Amniotic stem cell (primary cell): ENCODE measurements at regions not wholly inside any gene's neighbourhood (a gene's known extent, or its start where the extent isn't known, plus 50 kb on each side); places are given as distances from the start of the nearest gene placed in this dataset.

Experiments
- DNase-seq: peaks from one replicate; lab custom pipeline; 2025; lab: John Stamatoyannopoulos, UW

- no peak for DNase-seq
Measured at GRCh38 chr1:193709607-193710006, 523.2 kb upstream of the B3GALT2 start.

GRCh38 chr1:193707271-193708021 lies 521.0 kb upstream of the B3GALT2 start:
- peak; percentile 0 for DNase-seq

GRCh38 chr1:193706766-193707165 lies 520.4 kb upstream of the B3GALT2 start:
- DNase-seq: no peak

GRCh38 chr1:193705554-193705981 lies 519.2 kb upstream of the B3GALT2 start:
- DNase-seq: no peak

- no peak for DNase-seq
Measured at GRCh38 chr1:193703655-193704054, 517.2 kb upstream of the B3GALT2 start.

- DNase-seq: no peak
Measured at GRCh38 chr1:193703121-193703520, 516.7 kb upstream of the B3GALT2 start.

- DNase-seq: no peak
Measured at GRCh38 chr1:193701759-193702158, 515.3 kb upstream of the B3GALT2 start.

- peak; percentile 4 for DNase-seq
Measured at GRCh38 chr1:193700710-193701355, 514.4 kb upstream of the B3GALT2 start.

GRCh38 chr1:193699261-193699660 lies 512.8 kb upstream of the B3GALT2 start:
- DNase-seq: no peak

- no peak for DNase-seq
Measured at GRCh38 chr1:193697776-193698175, 511.4 kb upstream of the B3GALT2 start.

GRCh38 chr1:193697115-193697762 lies 510.8 kb upstream of the B3GALT2 start:
- DNase-seq: no peak

- DNase-seq: no peak
Measured at GRCh38 chr1:193694741-193695140, 508.3 kb upstream of the B3GALT2 start.

GRCh38 chr1:193685986-193686385 lies 499.6 kb upstream of the B3GALT2 start:
- DNase-seq: no peak

- no peak for DNase-seq
Measured at GRCh38 chr1:193681422-193681821, 495.0 kb upstream of the B3GALT2 start.

GRCh38 chr1:193680924-193681316 lies 494.5 kb upstream of the B3GALT2 start:
- no peak for DNase-seq

- DNase-seq: no peak
Measured at GRCh38 chr1:193680247-193680923, 494.0 kb upstream of the B3GALT2 start.

GRCh38 chr1:193677874-193678273 lies 491.5 kb upstream of the B3GALT2 start:
- DNase-seq: no peak

- DNase-seq: no peak
Measured at GRCh38 chr1:193676996-193677549, 490.7 kb upstream of the B3GALT2 start.

- no peak for DNase-seq
Measured at GRCh38 chr1:193674292-193674944, 488.0 kb upstream of the B3GALT2 start.

- DNase-seq: no peak
Measured at GRCh38 chr1:193666485-193667083, 480.2 kb upstream of the B3GALT2 start.

- DNase-seq: no peak
Measured at GRCh38 chr1:193663965-193664364, 477.6 kb upstream of the B3GALT2 start.
